ENCODE measurements at regions not wholly inside any gene's neighbourhood (a gene's known extent, or its start where the extent isn't known, plus 50 kb on each side); places are given as distances from the start of the nearest gene placed in this dataset.

- in situ Hi-C loops (cut with HindIII; ENCODE audit: low sequenced_read_pairs), result no loop called here
- DNase-seq (ENCODE audit: low spot score), result no peak
Observed at GRCh38 chr1:38533772-38534472, 325.6 kb downstream of the RRAGC start.

DNA sequence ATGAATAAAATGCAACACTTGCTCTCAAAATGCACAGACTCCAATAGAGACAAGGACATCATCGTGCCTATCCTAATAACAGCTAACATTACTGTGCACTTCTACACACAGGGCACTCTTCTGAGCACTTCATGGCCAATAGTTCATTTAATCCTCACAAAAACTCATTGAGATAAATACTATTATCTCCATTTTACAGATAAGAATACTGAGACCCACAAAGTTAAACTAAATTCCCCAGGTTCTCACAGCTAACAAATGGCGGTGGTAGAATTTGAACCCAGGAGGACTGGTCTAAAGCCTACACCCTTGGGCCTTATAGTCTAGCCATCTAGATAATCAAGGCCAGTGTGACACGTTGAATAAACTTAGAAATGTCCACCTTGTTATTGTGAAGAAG is 328.6 kb downstream of the RRAGC start:
- in situ Hi-C loops (cut with HindIII; ENCODE audit: low sequenced_read_pairs), result no loop called here
- DNase-seq (ENCODE audit: low spot score), result no peak

- in situ Hi-C loops (cut with HindIII; ENCODE audit: low sequenced_read_pairs), result no loop called here
- DNase-seq (ENCODE audit: low spot score), result no peak
Observed at GRCh38 chr1:38529946-38530345, 329.6 kb downstream of the RRAGC start.

DNA sequence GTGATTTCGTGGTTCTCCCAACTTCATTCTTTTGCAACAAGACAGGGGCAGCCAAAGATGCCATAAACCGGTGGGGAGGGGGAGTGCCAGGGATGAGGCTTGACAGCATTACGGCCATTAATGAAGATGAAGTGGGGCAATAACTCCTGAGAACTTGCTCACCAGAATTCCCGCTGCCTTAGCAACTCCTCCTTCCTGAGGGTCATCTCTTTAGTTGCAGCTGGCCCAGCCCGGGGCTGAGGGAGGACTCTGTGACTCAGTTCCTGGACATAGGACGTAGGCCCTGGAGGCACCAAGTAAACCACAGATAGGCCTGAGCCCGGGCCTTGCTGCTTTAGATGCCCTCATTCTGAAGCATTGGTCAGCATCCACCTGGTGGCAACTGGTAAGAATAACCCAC is 330.2 kb downstream of the RRAGC start:
- no peak for DNase-seq (ENCODE audit: low spot score)
- in situ Hi-C loops (cut with HindIII; ENCODE audit: low sequenced_read_pairs), result no loop called here

DNA sequence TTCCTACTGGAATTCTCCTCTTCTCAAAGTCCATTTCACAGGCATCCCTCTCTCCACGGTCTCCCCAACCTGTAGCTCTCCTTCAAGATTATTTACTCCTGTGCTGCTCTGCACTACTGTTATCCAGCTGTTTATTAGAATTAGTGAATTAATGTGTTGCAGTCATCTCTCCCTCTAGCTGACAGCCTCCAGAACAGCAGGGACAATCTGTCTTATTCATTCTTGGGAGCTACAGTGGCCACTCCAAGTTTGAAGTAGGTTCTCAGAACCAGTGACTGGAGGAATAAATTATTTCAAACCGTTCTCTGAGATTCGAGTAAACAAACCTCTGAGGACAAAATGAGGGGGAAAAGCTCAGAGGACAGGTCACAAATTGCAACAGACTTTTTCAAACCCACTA is 330.9 kb downstream of the RRAGC start:
- DNase-seq (ENCODE audit: low spot score), result no peak
- in situ Hi-C loops (cut with HindIII; ENCODE audit: low sequenced_read_pairs), result no loop called here

DNA sequence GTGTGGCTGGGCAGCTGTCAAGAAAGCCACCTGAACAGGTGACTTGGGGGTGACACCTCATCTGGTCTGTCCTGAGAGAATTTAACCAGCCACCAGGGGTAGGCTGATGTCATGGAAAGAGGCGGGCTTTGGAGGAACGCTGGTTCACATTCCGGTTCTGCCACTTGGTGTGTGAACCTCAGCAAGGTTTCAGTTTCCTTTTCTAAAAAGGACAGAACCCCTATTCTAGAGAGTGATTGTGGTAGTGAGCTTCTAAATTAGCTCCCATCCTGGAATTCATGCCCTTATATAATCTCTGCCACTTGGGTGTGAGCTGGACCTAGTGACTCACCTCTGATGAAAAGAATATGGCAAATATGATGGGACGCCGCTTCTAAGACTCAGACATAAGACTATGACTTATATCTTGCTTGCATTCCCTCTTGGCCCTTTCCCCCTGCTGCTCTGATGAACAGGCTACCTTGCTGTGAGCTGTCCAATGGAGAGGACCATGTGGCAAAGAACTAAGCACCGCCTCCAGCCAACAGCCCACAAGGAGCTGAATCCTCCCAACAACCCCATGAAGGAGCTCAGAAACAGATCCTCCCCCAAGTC is 332.1 kb downstream of the RRAGC start:
- in situ Hi-C loops (cut with HindIII; ENCODE audit: low sequenced_read_pairs), result no loop called here
- no peak for DNase-seq (ENCODE audit: low spot score)

DNA sequence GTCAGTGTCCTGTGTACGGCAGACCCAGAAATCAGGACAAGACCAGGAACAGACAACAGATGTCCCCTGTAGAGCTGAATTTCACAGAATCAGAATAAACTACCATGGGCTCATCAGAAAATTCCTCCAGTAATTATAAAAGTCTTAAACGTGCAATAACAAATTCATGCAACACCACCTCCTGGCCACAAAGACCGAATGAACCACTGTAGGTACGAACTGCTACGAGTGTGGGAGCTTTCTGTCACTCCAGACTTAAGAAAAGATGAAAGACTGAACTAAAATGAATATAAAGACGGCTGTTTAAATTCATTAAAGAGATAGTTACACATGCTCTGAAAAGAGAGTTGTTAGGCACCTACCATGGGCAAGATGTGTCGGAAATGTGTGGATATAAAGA is 333.5 kb downstream of the RRAGC start:
- DNase-seq (ENCODE audit: low spot score), result no peak
- in situ Hi-C loops (cut with HindIII; ENCODE audit: low sequenced_read_pairs), result no loop called here

- DNase-seq (ENCODE audit: low spot score), result no peak
- in situ Hi-C loops (cut with HindIII; ENCODE audit: low sequenced_read_pairs), result no loop called here
Observed at GRCh38 chr1:38525343-38526043, 334.1 kb downstream of the RRAGC start.

GRCh38 chr1:38524025-38524641 is 335.4 kb downstream of the RRAGC start:
- in situ Hi-C loops (cut with HindIII; ENCODE audit: low sequenced_read_pairs), result no loop called here
- DNase-seq (ENCODE audit: low spot score), result no peak

- in situ Hi-C loops (cut with HindIII; ENCODE audit: low sequenced_read_pairs), result no loop called here
- no peak for DNase-seq (ENCODE audit: low spot score)
Observed at GRCh38 chr1:38523568-38523939, 336.0 kb downstream of the RRAGC start.

DNA sequence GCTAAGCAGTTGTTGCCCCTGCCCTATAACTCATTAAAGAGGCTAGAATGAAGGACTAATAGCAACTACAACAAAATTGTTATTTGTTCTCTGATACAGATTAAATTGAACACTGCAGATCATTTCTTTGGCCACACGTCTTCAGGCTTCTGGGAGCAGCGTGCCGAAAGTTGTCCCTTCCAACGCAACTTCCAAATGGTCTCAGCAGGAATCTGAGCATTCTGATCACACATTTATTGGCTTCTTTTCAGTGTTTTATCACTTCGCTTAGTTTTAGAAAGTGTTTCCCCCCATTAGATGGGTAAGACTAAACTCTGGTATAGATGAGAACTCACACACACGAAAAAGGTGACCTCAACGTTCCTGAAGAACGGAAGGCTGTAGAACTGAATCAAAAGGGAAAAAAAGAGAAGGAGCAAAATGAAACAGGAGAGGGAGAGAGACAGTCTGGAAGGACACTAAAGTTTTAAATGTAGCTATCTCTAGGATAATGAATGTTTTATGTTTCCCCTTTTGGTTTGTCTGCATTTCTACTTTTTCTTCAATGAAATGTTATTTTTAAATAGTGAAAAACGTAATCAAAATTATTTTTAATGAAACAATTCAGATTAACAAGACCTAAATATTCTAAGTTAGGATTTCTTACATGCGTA is 336.5 kb downstream of the RRAGC start:
- in situ Hi-C loops (cut with HindIII; ENCODE audit: low sequenced_read_pairs), result no loop called here

DNA sequence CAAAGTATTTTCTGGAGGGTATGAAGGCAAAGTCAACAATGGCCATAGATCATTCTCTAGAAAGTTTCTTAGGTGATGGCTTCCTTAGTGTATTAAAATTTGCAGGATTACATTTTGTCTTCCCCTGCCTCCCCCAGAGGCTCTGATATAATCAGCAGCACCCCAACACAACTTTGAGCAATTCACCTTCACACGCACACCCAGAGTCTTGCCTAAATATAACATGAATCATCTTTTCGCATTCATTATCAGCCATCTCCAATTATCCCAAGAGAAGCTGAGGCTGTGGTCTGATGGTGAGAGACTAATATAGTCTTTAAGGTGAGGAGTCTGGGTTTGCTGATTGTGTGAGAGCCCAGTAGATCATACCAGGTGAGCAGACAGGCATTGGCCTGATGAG is 343.0 kb downstream of the RRAGC start:
- no peak for DNase-seq (ENCODE audit: low spot score)
- in situ Hi-C loops (cut with HindIII; ENCODE audit: low sequenced_read_pairs), result no loop called here

More for the DNA sequence above, 336.5 kb downstream of the RRAGC start:
- no peak for DNase-seq (ENCODE audit: low spot score)

GRCh38 chr1:38512789-38513188 is 346.8 kb downstream of the RRAGC start:
- in situ Hi-C loops (cut with HindIII; ENCODE audit: low sequenced_read_pairs), result no loop called here
- no peak for DNase-seq (ENCODE audit: low spot score)

- in situ Hi-C loops (cut with HindIII; ENCODE audit: low sequenced_read_pairs), result no loop called here
- DNase-seq (ENCODE audit: low spot score), result no peak
Observed at GRCh38 chr1:38512024-38512767, 347.4 kb downstream of the RRAGC start.

DNA sequence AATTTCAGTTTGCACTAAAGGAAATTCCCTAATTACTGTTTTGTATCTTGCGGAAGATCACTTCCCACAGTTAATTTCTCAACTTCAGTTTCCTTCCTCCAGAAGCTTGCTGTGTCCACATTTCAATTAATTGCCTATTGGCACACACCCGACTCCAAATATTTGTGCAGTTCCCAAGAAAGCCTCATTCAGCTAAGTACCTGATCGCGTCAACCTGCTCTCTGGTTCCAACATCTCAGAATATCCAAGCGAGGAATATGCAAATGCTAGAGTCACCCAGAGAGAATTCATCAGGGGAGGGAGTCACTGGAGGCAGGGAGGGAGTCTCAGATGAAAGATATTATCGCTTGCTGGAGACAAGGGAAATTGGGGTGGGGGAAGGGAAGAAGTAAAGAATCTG is 351.3 kb downstream of the RRAGC start:
- no peak for DNase-seq (ENCODE audit: low spot score)

DNA sequence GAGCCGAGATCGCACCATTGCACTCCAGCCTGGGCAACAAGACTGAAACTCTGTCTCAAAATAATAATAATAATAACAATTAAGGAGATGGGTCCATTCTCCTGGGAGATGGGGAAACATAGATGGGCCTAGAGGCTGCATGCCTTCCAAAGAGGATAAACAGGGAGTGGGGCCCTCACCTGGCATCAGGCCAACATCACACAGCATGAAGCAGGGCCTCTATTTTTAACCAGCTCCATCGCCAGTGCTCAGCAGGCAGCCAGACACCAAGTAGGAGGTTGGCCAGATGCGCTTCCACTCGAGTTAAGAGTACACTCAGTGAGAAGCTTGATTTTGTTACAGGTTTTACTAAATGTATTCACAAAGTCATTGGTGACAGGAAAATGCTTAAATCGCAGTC is 352.0 kb downstream of the RRAGC start:
- no peak for DNase-seq (ENCODE audit: low spot score)
- in situ Hi-C loops (cut with HindIII; ENCODE audit: low sequenced_read_pairs), result no loop called here

More for the DNA sequence above, 351.3 kb downstream of the RRAGC start:
- in situ Hi-C loops (cut with HindIII; ENCODE audit: low sequenced_read_pairs), result no loop called here

DNA sequence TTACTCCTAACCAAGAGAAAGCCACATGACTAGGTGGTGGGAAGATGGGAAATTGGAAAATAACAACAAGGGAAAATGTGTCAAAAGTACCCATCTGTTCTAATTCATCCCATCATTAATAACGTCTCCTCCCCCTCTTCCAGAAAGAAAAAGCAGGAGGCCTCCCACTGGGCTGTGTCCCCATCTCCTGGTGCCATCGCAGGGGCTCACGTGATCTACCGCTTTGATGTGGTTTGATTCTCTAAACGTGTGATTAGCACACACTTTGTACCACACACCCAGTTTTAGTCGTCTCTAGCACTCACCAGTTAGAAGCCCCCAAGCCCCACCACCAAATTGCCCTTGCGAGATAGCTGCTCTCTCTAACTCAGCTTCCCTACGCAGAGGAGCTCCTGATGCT is 353.6 kb downstream of the RRAGC start:
- DNase-seq (ENCODE audit: low spot score), result no peak
- in situ Hi-C loops (cut with HindIII; ENCODE audit: low sequenced_read_pairs), result no loop called here

DNA sequence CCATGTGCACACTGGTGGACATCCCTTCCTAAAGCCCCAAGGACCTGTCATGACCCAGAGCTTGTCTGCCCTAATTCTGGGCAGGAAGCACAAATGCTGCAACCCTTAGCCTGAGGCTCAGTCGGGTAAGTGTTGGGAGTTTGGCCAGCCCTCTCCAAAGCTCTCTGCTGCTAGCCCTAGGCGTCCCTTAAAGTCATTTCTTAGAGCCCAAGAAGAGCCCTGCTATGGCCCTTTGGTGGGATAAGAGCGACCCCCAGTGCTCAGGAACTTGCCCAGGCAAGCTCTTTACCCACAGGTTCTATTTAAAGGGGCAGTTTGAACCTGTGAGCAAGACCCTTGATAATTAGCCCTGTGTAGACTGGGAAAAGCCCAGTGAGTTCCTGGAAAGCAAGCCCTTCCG is 356.8 kb downstream of the RRAGC start:
- no peak for DNase-seq (ENCODE audit: low spot score)
- in situ Hi-C loops (cut with HindIII; ENCODE audit: low sequenced_read_pairs), result no loop called here

DNA sequence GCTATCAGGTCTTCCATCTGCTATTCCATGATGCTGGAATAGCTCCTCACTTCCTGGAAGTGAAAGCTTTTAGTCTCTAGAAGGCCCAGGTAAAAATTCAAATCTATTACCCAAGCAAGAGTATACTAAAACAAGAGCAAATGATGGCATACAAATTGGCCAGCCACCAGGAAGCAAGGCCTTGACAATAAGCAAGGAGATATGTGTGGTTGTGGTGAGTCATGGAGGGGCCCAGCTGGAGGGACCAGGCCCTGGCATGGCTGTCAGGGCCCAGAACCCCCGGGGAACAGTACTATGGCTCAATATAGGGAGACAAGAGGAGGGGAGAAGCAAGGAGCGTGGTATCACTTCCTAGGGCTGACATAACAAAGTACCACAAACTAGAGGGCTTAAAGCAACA is 358.7 kb downstream of the RRAGC start:
- in situ Hi-C loops (cut with HindIII; ENCODE audit: low sequenced_read_pairs), result no loop called here
- no peak for DNase-seq (ENCODE audit: low spot score)
